ENCODE measurements at regions not wholly inside any gene's neighbourhood (a gene's known extent, or its start where the extent isn't known, plus 50 kb on each side); places are given as distances from the start of the nearest gene placed in this dataset.

- TF ChIP-seq CTCF (conservative IDR thresholded peaks at IDR 0.05; ENCODE audit: control insufficient read depth, insufficient read depth, low read depth, low read length): no peak
- no peak overlapping the region for H3K4me3 ChIP-seq (ENCODE audit: control insufficient read depth, low read depth, low read length)
- DNase-seq (ENCODE audit: low read depth): no peak
Measured at GRCh38 chr14:98897605-98898309, 374.2 kb downstream of the BCL11B start.

GRCh38 chr14:98899441-98899840 lies 372.6 kb downstream of the BCL11B start:
- no peak for TF ChIP-seq CTCF (conservative IDR thresholded peaks at IDR 0.05; ENCODE audit: control insufficient read depth, insufficient read depth, low read depth, low read length)
- DNase-seq (ENCODE audit: low read depth): no peak
- H3K4me3 ChIP-seq (ENCODE audit: control insufficient read depth, low read depth, low read length): no peak overlapping the region

GRCh38 chr14:98900236-98900635 lies 371.8 kb downstream of the BCL11B start:
- no peak for DNase-seq (ENCODE audit: low read depth)
- TF ChIP-seq CTCF (conservative IDR thresholded peaks at IDR 0.05; ENCODE audit: control insufficient read depth, insufficient read depth, low read depth, low read length): no peak
- no peak overlapping the region for H3K4me3 ChIP-seq (ENCODE audit: control insufficient read depth, low read depth, low read length)

- TF ChIP-seq CTCF (conservative IDR thresholded peaks at IDR 0.05; ENCODE audit: control insufficient read depth, insufficient read depth, low read depth, low read length): no peak
- no peak for DNase-seq (ENCODE audit: low read depth)
Measured at GRCh38 chr14:98900798-98901197, 371.2 kb downstream of the BCL11B start.

GRCh38 chr14:98901511-98902205 lies 370.3 kb downstream of the BCL11B start:
- no peak for TF ChIP-seq CTCF (conservative IDR thresholded peaks at IDR 0.05; ENCODE audit: control insufficient read depth, insufficient read depth, low read depth, low read length)
- no peak for DNase-seq (ENCODE audit: low read depth)
- no peak overlapping the region for H3K4me3 ChIP-seq (ENCODE audit: control insufficient read depth, low read depth, low read length)

More at GRCh38 chr14:98900798-98901197, 371.2 kb downstream of the BCL11B start:
- H3K4me3 ChIP-seq (ENCODE audit: control insufficient read depth, low read depth, low read length): no peak overlapping the region

GRCh38 chr14:98903371-98903770 lies 368.6 kb downstream of the BCL11B start:
- TF ChIP-seq CTCF (conservative IDR thresholded peaks at IDR 0.05; ENCODE audit: control insufficient read depth, insufficient read depth, low read depth, low read length): no peak
- DNase-seq (ENCODE audit: low read depth): no peak
- H3K4me3 ChIP-seq (ENCODE audit: control insufficient read depth, low read depth, low read length): no peak overlapping the region

Measured in fibroblast of mammary gland (primary cell).